ENCODE measurements at regions not wholly inside any gene's neighbourhood (a gene's known extent, or its start where the extent isn't known, plus 50 kb on each side); places are given as distances from the start of the nearest gene placed in this dataset.

- in situ Hi-C loops (cut with HindIII; ENCODE audit: low pct_unique_long_range_greater_than_20kb, low sequenced_read_pairs), result no loop called here
Measured at GRCh38 chr10:52895059-52895458, 122.5 kb upstream of the MBL2 start.

GRCh38 chr10:52890281-52890680 is 117.7 kb upstream of the MBL2 start:
- no peak for DNase-seq (ENCODE audit: low read depth, low spot score)
- in situ Hi-C loops (cut with HindIII; ENCODE audit: low pct_unique_long_range_greater_than_20kb, low sequenced_read_pairs), result no loop called here

More at GRCh38 chr10:52895059-52895458, 122.5 kb upstream of the MBL2 start:
- no peak for DNase-seq (ENCODE audit: low read depth, low spot score)

DNA sequence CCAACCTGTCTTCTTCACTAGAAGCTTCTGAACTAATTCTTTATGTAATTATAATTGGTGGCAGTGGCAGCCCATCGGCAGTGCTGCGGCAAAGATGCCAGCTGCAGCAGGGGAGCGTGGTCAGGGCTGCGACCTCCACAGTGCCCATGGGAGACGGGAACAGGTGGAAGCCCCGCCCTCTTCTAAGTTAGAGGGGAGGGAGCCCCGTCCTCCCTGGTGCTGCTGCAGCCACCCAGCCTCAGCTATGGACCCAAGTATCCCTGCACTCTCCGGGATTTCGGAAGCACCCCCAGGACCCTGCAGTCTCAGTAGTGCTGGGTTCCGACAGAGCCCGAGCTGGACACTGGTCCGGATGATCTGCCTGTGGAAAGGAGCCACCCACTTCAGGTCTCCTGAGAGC is 117.0 kb upstream of the MBL2 start:
- DNase-seq (ENCODE audit: low read depth, low spot score), result no peak
- in situ Hi-C loops (cut with HindIII; ENCODE audit: low pct_unique_long_range_greater_than_20kb, low sequenced_read_pairs), result no loop called here

DNA sequence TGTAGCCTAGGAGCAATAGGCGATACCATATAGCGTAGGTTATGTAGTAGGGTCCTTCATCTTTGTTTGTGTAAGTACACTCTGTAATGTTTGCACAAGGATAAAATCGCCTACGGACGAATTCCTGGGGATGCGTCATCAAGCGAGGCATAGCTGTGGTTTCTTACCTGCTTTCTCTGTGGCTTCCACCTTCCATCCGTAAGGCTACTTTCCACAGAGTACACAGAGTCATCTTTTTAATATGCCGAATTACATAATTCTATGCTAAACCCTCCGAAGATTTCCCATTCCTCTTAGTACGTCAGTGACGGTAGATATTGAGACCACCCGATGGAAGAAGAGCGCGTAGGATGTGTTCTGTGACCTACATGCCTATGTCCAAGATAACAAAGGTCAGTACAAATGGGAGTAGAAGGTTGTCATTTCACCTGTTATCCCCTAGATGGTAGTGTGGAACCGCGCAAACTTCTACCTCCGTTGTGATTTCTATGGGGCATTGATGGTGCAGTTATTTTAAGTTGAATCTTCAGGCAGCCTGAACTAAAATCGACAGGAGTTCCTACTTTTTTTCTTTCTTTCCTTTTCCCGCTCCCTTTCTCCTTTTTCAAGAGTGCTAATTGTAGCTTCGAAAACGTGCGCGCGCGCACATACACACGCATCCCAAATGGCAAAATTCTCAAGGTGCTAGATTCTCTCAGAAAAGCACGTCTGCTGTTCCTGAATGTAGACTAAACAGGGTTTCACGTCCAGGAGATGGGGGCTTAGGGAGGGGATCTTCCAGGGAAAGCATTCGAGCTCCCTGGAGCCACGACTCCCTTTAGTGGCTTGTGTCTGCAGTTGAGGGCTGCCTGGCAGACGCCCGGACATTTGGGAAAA is 111.7 kb upstream of the MBL2 start:
- peak; percentile 61 for DNase-seq (ENCODE audit: low read depth, low spot score)
- in situ Hi-C loops (cut with HindIII; ENCODE audit: low pct_unique_long_range_greater_than_20kb, low sequenced_read_pairs), result no loop called here

- no peak for DNase-seq (ENCODE audit: low read depth, low spot score)
- in situ Hi-C loops (cut with HindIII; ENCODE audit: low pct_unique_long_range_greater_than_20kb, low sequenced_read_pairs), result no loop called here
Measured at GRCh38 chr10:52879091-52879807, 106.7 kb upstream of the MBL2 start.

GRCh38 chr10:52877451-52877850 is 104.9 kb upstream of the MBL2 start:
- in situ Hi-C loops (cut with HindIII; ENCODE audit: low pct_unique_long_range_greater_than_20kb, low sequenced_read_pairs), result no loop called here
- no peak for DNase-seq (ENCODE audit: low read depth, low spot score)

GRCh38 chr10:52875336-52875735 is 102.8 kb upstream of the MBL2 start:
- no peak for DNase-seq (ENCODE audit: low read depth, low spot score)
- in situ Hi-C loops (cut with HindIII; ENCODE audit: low pct_unique_long_range_greater_than_20kb, low sequenced_read_pairs), result no loop called here

GRCh38 chr10:52874581-52874980 is 102.0 kb upstream of the MBL2 start:
- in situ Hi-C loops (cut with HindIII; ENCODE audit: low pct_unique_long_range_greater_than_20kb, low sequenced_read_pairs), result no loop called here

DNA sequence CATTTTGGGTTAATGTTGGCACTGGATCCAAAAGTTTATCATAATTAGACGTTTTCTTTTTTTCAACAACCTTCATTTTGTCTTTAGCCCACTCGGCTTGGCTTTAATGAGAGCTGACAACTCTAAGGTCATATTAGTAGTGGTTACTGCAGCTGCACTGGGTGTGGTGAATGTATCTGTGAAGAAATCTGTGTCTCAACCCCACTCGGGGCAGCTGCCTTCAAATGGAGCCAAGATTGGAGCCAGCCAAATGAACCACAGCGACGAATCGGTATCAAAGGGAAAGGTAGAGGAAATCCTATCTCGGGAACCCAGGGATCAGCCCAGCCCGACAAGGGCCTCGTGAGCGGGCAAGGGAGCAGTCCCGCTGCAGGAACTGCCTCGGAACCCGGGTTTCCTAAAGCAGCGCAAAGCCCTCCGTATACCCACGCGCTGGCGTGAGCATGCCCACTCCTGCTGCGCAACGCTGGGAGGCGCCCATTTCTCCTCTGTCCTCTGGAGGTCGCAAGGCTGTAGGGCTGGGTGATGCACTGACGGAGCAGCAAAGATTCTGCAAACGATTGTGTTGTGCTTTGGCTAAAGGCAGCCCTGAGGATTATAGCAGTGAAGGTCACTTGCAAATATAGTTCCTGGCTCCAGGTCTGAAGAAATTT is 98.7 kb upstream of the MBL2 start:
- DNase-seq (ENCODE audit: low read depth, low spot score), result peak; percentile 31
- in situ Hi-C loops (cut with HindIII; ENCODE audit: low pct_unique_long_range_greater_than_20kb, low sequenced_read_pairs), result no loop called here

More at GRCh38 chr10:52874581-52874980, 102.0 kb upstream of the MBL2 start:
- DNase-seq (ENCODE audit: low read depth, low spot score), result no peak

GRCh38 chr10:52870562-52870961 is 98.0 kb upstream of the MBL2 start:
- in situ Hi-C loops (cut with HindIII; ENCODE audit: low pct_unique_long_range_greater_than_20kb, low sequenced_read_pairs), result no loop called here
- no peak for DNase-seq (ENCODE audit: low read depth, low spot score)

GRCh38 chr10:52869864-52870263 is 97.3 kb upstream of the MBL2 start:
- DNase-seq (ENCODE audit: low read depth, low spot score), result no peak
- in situ Hi-C loops (cut with HindIII; ENCODE audit: low pct_unique_long_range_greater_than_20kb, low sequenced_read_pairs), result no loop called here

- no peak for DNase-seq (ENCODE audit: low read depth, low spot score)
- in situ Hi-C loops (cut with HindIII; ENCODE audit: low pct_unique_long_range_greater_than_20kb, low sequenced_read_pairs), result no loop called here
Measured at GRCh38 chr10:52865213-52865612, 92.6 kb upstream of the MBL2 start.

DNA sequence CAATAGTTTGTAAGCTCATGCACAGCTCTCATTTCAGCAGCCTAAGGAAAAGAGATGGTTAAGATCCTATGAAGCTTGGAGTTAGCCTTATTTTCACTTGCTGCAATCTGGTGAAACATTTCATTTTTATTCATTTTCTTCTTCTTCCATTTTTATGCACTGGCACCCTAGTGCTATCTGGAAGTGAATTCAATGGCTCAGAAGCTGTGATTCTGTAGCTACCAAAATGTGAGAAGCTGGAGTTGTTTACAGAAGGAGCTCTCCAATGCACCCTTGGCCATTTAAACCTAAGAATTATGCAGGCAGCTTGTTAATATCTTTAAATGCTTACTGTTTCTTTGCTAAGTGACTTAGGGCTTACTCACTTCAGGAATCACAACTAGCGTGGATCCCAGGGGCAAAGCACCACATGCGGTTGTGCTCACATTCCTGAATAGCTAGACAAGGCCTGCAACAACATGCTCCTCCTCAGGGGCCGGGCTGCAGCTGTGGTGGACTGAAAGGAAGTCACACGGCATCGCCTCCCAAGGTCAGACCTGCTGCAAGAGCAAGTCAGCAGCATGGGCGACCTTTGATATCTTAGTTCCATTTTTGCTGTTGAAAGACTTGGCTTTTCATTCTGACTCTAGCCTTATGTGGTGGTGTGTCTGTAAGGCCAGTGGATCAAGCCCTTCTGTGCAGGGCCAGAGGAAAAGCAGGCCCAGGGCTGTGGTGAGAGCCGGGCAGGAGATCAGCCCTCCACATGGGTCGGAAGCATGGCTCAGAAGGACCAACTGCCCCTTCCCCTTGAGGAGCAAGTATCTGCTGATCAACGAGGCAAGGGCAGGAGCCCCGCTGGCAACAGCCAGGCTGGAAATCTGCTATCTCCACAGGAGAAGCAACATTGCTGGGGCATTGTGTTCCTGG is 91.9 kb upstream of the MBL2 start:
- DNase-seq (ENCODE audit: low read depth, low spot score), result peak; percentile 21
- in situ Hi-C loops (cut with HindIII; ENCODE audit: low pct_unique_long_range_greater_than_20kb, low sequenced_read_pairs), result no loop called here

- in situ Hi-C loops (cut with HindIII; ENCODE audit: low pct_unique_long_range_greater_than_20kb, low sequenced_read_pairs), result no loop called here
- no peak for DNase-seq (ENCODE audit: low read depth, low spot score)
Measured at GRCh38 chr10:52858722-52859121, 86.1 kb upstream of the MBL2 start.

DNA sequence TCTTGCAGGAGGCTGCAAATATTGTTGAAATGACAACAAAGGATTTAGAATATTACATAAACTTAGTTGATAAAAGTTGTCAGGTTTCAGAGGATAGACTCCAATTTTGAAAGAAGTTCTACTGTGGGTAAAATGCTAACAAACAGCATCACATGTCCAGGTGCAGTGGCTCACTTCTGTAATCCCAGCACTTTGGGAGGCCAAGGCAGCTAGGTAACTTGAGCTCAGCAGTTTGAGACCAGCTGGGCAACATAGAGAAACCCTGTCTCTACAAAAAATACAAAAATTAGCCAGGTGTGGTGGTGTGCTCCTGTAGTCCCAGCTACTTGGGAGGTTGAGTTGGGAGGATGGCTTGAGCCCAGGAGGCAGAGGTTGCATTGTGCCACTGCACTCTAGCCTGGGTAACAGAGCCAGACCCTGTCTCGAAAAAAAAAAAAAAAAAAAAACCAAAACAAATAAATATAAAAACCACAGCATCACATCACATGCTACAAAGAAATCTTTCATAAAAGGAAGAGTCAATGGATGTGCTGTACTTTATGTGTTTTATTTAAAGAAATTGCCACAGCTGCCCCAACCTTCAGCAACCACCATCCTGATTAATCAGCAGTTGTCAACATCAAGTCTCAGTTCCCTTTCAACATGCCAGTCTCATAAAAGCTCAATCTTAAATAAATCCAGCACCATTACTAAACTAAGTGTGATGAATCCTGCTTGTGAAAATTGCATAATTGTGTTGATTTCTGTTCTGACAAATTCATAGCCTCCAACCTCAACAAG is 83.2 kb upstream of the MBL2 start:
- in situ Hi-C loops (cut with HindIII; ENCODE audit: low pct_unique_long_range_greater_than_20kb, low sequenced_read_pairs), result no loop called here
- no peak for DNase-seq (ENCODE audit: low read depth, low spot score)

GRCh38 chr10:52853704-52854103 is 81.1 kb upstream of the MBL2 start:
- no peak for DNase-seq (ENCODE audit: low read depth, low spot score)
- in situ Hi-C loops (cut with HindIII; ENCODE audit: low pct_unique_long_range_greater_than_20kb, low sequenced_read_pairs), result no loop called here

DNA sequence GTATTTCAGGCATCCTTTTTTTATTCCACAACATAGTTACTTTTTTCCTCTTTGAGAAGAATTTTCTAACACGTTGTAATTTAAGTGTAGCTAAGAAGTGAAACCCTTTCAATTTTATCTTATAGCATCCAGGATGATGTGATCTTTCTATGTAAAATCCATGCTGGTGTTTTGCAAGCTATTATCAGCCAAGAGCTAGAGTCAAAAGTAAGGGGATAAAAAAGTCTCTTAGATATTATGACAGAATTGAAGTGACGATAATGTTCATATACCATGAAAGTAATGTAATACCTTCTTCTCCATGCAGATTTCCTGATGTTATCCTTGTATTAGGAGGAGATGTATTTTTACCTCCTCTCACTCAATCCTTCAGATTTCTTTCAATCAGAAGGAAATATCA is 64.2 kb upstream of the MBL2 start:
- no peak for DNase-seq (ENCODE audit: low read depth, low spot score)
- in situ Hi-C loops (cut with HindIII; ENCODE audit: low pct_unique_long_range_greater_than_20kb, low sequenced_read_pairs), result no loop called here

Data from SK-MEL-5 (cell line).